Endodermal cell (in vitro differentiated cells): ENCODE measurements at regions not wholly inside any gene's neighbourhood (a gene's known extent, or its start where the extent isn't known, plus 50 kb on each side); places are given as distances from the start of the nearest gene placed in this dataset.
"Not testable (repeated sequence)": the region's sequence is repeated elsewhere in the genome, so short reads cannot be mapped to it uniquely, and the experiment has no call there.

Experiments used
- DNase-seq: peaks from one replicate; pipeline ENCODE4 v3.0.0-alpha.2; 2017
- H3K27ac ChIP-seq: 2 replicates; pipeline ENCODE4 v1.5.1; 2013; ENCODE audit warnings: mild to moderate bottlenecking, low read depth, low read length, moderate library complexity
- H3K27me3 ChIP-seq: 2 replicates; pipeline ENCODE4 v1.6.1; 2013; ENCODE audit warnings: mild to moderate bottlenecking, low read length, moderate library complexity; ENCODE audit not compliant: insufficient read depth, control insufficient read depth, poor library complexity, severe bottlenecking
- H3K36me3 ChIP-seq: 2 replicates; pipeline ENCODE4 v1.7.0; 2013; ENCODE audit warnings: mild to moderate bottlenecking, low read length, moderate library complexity; ENCODE audit not compliant: control insufficient read depth, insufficient read depth
- H3K4me1 ChIP-seq: one replicate; pipeline ENCODE4 v1.7.0; 2013; ENCODE audit warnings: low read length; ENCODE audit not compliant: control insufficient read depth, insufficient read depth
- H3K4me3 ChIP-seq: 2 replicates; pipeline ENCODE4 v1.5.1; 2013; ENCODE audit warnings: mild to moderate bottlenecking, low read length, moderate library complexity
- H3K9ac ChIP-seq: 2 replicates; pipeline ENCODE4 v1.6.1; 2013; ENCODE audit warnings: mild to moderate bottlenecking, low read length, moderate library complexity; ENCODE audit not compliant: poor library complexity, severe bottlenecking; ENCODE audit errors: extremely low read depth
- H3K9me3 ChIP-seq: 2 replicates; pipeline ENCODE4 v1.6.1; 2013; ENCODE audit warnings: mild to moderate bottlenecking, low read length, moderate library complexity; ENCODE audit not compliant: control insufficient read depth
- H3K27ac Mint-ChIP-seq: 2 replicates; pipeline ENCODE4 v1.8.0; 2020; ENCODE audit warnings: mixed read lengths
- H3K27me3 Mint-ChIP-seq: 2 replicates; pipeline ENCODE4 v1.8.0; 2021; ENCODE audit warnings: mild to moderate bottlenecking, mixed read lengths; ENCODE audit not compliant: insufficient read depth
- H3K36me3 Mint-ChIP-seq: 2 replicates; pipeline ENCODE4 v1.8.0; 2020; ENCODE audit warnings: low read depth, mixed read lengths
- H3K4me1 Mint-ChIP-seq: 2 replicates; pipeline ENCODE4 v1.8.0; 2020; ENCODE audit warnings: mixed read lengths
- H3K4me3 Mint-ChIP-seq: 2 replicates; pipeline ENCODE4 v1.8.0; 2020; ENCODE audit warnings: mild to moderate bottlenecking, moderate library complexity, mixed read lengths
- H3K9me3 Mint-ChIP-seq: 2 replicates; pipeline ENCODE4 v1.8.0; 2020; ENCODE audit warnings: mild to moderate bottlenecking, mixed read lengths
- CTCF ChIP-seq: fragments of 200-600 bp; sonication (generic); conservative IDR thresholded peaks from 2 replicates; pipeline ENCODE4 v1.5.0; 2021; ENCODE audit warnings: antibody characterized with exemption, mild to moderate bottlenecking
- WGBS, 2 experiments: methylation state at CpG; one replicate each; pipeline versions ENCODE4 v1.1.5 to v1.1.7; 2013; ENCODE audit warnings: missing lambda C conversion rate in 2 of 2, mixed read lengths in 1 of 2; ENCODE audit not compliant: insufficient coverage in 1 of 2, insufficient read length in 1 of 2; 5-methylcytosine and 5-hydroxymethylcytosine counted together

DNA sequence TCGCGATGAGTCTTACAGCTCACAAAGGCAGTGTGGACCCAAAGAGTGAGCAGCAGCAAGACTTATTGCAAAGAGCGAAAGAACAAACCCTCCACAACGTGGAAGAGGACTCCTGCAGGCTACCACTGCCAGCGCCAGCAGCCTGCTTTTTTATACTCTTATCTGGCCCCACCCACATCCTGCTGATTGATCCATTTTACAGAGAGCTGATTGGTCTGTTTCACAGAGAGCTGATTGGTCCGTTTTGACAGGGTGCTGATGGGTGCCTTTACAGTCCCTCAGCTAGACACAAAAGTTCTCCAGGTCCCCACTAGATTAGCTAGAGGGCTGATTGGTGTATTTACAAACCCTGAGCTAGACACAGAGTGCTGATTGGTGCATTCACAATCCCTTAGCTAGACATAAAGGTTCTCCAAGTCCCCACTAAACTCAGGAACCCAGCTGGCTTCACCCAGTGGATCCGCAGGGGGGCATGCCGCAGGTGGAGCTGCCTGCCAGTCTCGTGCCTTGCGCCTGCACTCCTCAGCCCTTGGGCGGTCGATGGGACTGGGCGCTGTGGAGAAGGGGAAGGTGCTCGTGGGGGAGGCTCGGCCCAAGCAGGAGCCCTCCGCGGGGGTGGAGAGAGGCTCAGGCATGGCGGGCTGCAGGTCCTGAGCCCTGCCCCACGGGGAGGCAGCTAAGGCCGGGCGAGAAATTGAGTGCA lies 75.7 kb downstream of the QDPR start:
- WGBS, 2 experiments, result 89 to 97% methylated on average over 5 to 21 of the region's 21 CpGs
- H3K4me3 Mint-ChIP-seq, H3K27ac ChIP-seq, H3K27ac Mint-ChIP-seq, H3K36me3 Mint-ChIP-seq, DNase-seq, H3K9ac ChIP-seq, H3K27me3 ChIP-seq, H3K27me3 Mint-ChIP-seq, H3K4me3 ChIP-seq, H3K4me1 Mint-ChIP-seq, H3K4me1 ChIP-seq, H3K9me3 ChIP-seq, H3K9me3 Mint-ChIP-seq, H3K36me3 ChIP-seq: not testable (repeated sequence)

DNA sequence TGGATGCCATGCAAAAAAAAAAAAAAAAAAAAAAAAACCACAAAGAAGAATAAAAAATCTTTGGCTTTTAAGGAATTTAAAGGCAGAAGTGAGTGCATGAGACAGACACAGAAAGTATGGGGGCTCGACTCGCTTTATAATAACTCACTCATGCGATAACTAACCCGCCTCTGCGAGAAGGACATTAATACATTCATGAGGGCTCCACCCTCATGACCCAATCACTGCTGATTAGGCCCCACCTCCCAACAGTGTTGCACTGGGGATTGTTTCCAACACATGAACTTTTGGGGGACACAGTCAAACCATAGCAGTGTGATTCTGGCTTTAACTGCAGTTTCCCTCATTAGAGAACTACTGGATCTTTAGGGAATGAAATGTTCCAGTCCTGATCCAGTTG lies 78.1 kb downstream of the QDPR start:
- Mint-ChIP-seq H3K4me1 (no peaks in the 10 kb centered on the region), H3K27me3 (peaks cover 9% of the 10 kb centered on the region), H3K4me3 (no peak overlapping the region), H3K36me3 (no peaks in the 10 kb centered on the region), H3K9me3 (peaks cover 6% of the 10 kb centered on the region), H3K27ac (no peak overlapping the region)
- no peak for DNase-seq
- WGBS, 2 experiments, result 91% methylated on average over 5 of the region's 5 CpGs; no CpG with 5 or more reads in 1 of the 2 experiments
- H3K9me3 ChIP-seq, result no peaks in the 10 kb centered on the region
- H3K4me3 ChIP-seq, result no peak overlapping the region
- H3K4me1 ChIP-seq, result no peaks in the 10 kb centered on the region
- no peaks in the 10 kb centered on the region for H3K27me3 ChIP-seq
- H3K9ac ChIP-seq, result no peak overlapping the region
- TF ChIP-seq CTCF, result no peak
- no peak overlapping the region for H3K27ac ChIP-seq
- no peaks in the 10 kb centered on the region for H3K36me3 ChIP-seq

- no peaks in the 10 kb centered on the region for H3K9me3 ChIP-seq
- TF ChIP-seq CTCF, result no peak
- H3K4me1 Mint-ChIP-seq, result peaks cover 4% of the 10 kb centered on the region
- H3K9ac ChIP-seq, result no peak overlapping the region
- 87 to 100% methylated on average over 1 to 4 of the region's 4 CpGs for whole genome bisulfite sequencing, 2 experiments
- no peak for DNase-seq
- no peak overlapping the region for H3K27ac ChIP-seq
- H3K4me3 ChIP-seq, result no peak overlapping the region
- H3K4me3 Mint-ChIP-seq, result no peak overlapping the region
- no peaks in the 10 kb centered on the region for H3K4me1 ChIP-seq
- no peaks in the 10 kb centered on the region for H3K27me3 ChIP-seq
- peaks cover 3% of the 10 kb centered on the region for H3K9me3 Mint-ChIP-seq
- no peaks in the 10 kb centered on the region for H3K36me3 ChIP-seq
- H3K27ac Mint-ChIP-seq, result no peak overlapping the region
- no peaks in the 10 kb centered on the region for H3K36me3 Mint-ChIP-seq
- H3K27me3 Mint-ChIP-seq, result peaks cover 2% of the 10 kb centered on the region
Measured at GRCh38 chr4:17427991-17428390, 83.9 kb downstream of the QDPR start.

- H3K27me3 ChIP-seq, result no peaks in the 10 kb centered on the region
- Mint-ChIP-seq H3K27ac (no peak overlapping the region), H3K4me3 (no peak overlapping the region), H3K9me3 (peaks cover 3% of the 10 kb centered on the region), H3K4me1 (peaks cover 4% of the 10 kb centered on the region), H3K36me3 (no peaks in the 10 kb centered on the region), H3K27me3 (peaks cover 2% of the 10 kb centered on the region)
- no peak overlapping the region for H3K4me3 ChIP-seq
- DNase-seq, result no peak
- H3K36me3 ChIP-seq, result no peaks in the 10 kb centered on the region
- no peak overlapping the region for H3K9ac ChIP-seq
- 88 to 91% methylated on average over 5 of the region's 5 CpGs for WGBS, 2 experiments
- no peaks in the 10 kb centered on the region for H3K4me1 ChIP-seq
- no peak overlapping the region for H3K27ac ChIP-seq
- TF ChIP-seq CTCF, result no peak
- H3K9me3 ChIP-seq, result no peaks in the 10 kb centered on the region
Measured at GRCh38 chr4:17426222-17426621, 85.7 kb downstream of the QDPR start.
